ENCODE measurements at regions not wholly inside any gene's neighbourhood (a gene's known extent, or its start where the extent isn't known, plus 50 kb on each side); places are given as distances from the start of the nearest gene placed in this dataset.
"Not testable (repeated sequence)": the region's sequence is repeated elsewhere in the genome, so short reads cannot be mapped to it uniquely, and the experiment has no call there.

DNA sequence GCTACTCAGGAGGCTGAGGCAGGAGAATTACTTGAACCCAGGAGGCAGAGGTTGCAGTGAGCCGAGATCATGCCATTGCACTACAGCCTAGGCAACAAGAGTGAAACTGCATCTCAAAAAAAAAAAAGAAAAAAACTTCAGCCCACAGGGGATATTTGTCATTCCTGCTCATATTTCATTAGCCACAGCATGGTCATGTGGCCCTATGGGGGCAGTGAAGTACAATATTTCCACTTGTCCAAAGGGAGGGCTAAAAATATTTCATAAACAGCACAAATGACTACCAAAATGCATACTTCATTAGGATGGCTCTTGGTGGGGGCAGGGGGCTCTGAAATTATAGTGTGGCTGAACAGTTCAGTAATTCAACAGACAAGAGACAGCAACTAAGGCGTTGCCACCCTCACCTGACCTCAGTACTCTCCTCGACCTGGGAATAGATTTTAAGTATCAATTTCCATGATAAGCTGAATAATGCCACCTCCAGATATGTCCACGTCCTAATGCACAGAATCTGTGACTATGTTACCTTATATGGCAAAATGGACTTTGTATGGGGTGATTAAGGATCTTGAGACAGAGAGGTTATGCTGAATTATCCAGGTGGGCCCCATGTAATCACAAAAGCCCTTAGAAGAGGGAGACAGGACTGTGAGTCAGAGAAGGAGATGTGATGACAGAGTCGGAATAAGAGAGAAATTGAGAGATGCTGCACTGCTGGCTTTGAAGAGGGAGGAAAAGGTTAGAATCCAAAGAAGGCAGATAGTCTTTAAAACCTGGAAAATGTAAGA lies 158.2 kb upstream of the CRIM1 start:
- Mint-ChIP-seq H3K4me1 (no peaks in the 10 kb centered on the region), H3K36me3 (peaks cover 4% of the 10 kb centered on the region), H3K4me3 (no peak overlapping the region), H3K27me3 (no peaks in the 10 kb centered on the region), H3K27ac (no peak overlapping the region), H3K9me3 (peaks cover 10% of the 10 kb centered on the region)
- ATAC-seq (ENCODE audit: low read depth) (no peak), DNase-seq (no peak)
- POLR2A ChIA-PET, result no interaction called here

DNA sequence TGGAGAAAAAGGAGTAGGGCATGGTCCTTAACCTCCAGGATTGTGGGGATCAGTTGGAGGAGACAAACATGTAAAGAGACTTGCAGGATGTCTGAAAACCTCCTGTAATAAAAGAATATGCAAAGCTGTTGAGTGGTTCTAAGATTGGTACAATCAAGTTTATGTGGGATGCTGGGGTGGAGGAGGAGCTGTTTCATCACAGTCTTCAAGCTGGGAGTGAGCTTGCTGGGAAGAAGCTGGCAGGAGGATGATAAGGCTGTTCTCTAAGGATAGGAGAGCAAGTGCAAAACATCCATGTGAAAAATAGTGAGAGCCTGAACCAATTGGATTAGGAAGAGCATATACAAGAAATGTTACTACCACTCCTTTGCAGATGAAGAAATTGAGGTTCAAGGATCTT lies 161.9 kb upstream of the CRIM1 start:
- no peaks in the 10 kb centered on the region for H3K36me3 Mint-ChIP-seq
- POLR2A ChIA-PET, result no interaction called here
- H3K27ac Mint-ChIP-seq, result no peak overlapping the region
- no peaks in the 10 kb centered on the region for H3K9me3 Mint-ChIP-seq
- no peaks in the 10 kb centered on the region for H3K27me3 Mint-ChIP-seq
- H3K4me1 Mint-ChIP-seq, result no peaks in the 10 kb centered on the region
- no peak for DNase-seq
- no peak for ATAC-seq (ENCODE audit: low read depth)
- H3K4me3 Mint-ChIP-seq, result no peak overlapping the region

DNA sequence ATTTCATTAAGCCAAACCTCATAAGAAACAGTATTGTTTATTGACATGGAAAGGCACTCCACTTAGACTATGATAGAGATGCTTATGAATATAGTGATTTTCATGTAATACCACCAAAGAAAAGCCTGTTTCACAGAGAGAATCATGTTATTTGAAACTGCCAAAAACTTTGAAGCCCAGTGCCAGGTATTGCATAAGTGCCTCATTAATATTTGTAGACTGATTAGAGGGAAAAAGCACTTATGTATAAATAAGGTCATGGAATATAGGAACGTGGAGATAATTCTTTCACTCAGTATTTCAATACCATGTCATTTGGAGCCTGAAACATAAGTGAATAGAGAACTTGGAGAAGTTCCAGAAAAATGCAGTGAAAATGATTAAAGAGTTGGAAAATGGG lies 162.6 kb upstream of the CRIM1 start:
- no peak for DNase-seq
- POLR2A ChIA-PET, result no interaction called here
- Mint-ChIP-seq H3K4me1 (no peaks in the 10 kb centered on the region), H3K9me3 (no peaks in the 10 kb centered on the region), H3K27me3 (no peaks in the 10 kb centered on the region), H3K4me3 (no peak overlapping the region), H3K36me3 (no peaks in the 10 kb centered on the region), H3K27ac (no peak overlapping the region)
- no peak for ATAC-seq (ENCODE audit: low read depth)

DNA sequence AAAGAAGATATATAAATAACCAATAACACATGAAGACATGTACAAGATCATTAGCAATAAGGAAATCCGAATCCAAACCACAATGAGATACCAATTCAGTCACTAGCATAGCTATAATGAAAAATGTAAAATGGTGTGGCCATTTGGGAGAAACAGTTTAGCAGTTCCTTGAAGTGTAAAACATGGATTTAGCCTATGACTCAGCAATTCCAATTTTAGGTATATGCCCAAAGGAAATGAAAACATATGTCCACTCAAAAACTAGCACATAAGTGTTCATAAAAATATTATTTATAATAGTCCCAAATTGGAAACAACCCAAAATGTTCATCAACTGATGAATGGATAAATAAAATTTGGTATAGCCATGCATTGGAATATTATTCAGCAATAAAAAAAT lies 165.5 kb upstream of the CRIM1 start:
- POLR2A ChIA-PET, result no interaction called here
- Mint-ChIP-seq H3K9me3 (no peaks in the 10 kb centered on the region), H3K36me3 (no peaks in the 10 kb centered on the region), H3K27me3 (no peaks in the 10 kb centered on the region), H3K27ac (no peak overlapping the region), H3K4me1 (no peaks in the 10 kb centered on the region), H3K4me3 (no peak overlapping the region)
- DNase-seq, result no peak
- no peak for ATAC-seq (ENCODE audit: low read depth)

DNA sequence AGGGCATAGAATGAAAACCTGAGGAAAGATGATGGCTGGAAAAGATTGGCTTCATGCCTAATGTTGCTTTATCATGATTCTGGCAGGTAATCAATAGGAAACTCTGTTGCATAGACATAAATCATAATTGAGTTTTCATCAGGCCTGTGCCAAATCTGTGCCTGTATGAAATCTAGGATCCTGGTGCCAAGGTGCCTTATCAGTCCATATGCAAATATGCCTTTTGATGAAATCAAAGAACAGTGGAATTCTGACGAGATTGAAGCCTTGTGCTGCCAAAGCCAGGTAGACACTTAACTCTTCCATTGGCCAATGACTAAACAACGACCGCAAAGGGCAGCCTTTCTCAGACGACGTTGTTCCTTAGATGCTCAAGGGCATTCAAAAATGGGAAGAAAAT lies 170.0 kb upstream of the CRIM1 start:
- Mint-ChIP-seq H3K36me3 (no peaks in the 10 kb centered on the region), H3K4me3 (no peak overlapping the region), H3K9me3 (peaks cover 4% of the 10 kb centered on the region), H3K27ac (no peak overlapping the region), H3K27me3 (no peaks in the 10 kb centered on the region), H3K4me1 (no peaks in the 10 kb centered on the region)
- no peak for DNase-seq
- no peak for ATAC-seq (ENCODE audit: low read depth)
- POLR2A ChIA-PET, result no interaction called here

DNA sequence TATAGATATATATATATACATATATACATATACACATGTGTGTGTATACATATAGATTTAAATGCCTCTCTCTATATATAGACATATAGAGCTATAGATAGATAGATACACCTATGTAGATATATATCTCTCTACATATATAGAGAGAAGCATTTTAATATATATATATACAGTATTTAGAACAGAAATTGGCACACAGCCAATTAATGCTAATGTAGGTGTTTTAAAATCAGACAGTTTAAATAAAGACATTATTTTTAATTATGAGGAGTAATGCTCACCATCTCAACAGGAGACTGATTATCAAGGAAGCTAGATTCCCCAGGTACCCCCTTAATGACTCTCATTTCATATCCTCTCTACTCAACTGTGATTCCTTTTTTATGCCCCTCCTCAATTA lies 170.7 kb upstream of the CRIM1 start:
- H3K36me3 Mint-ChIP-seq, result no peaks in the 10 kb centered on the region
- no peak overlapping the region for H3K4me3 Mint-ChIP-seq
- POLR2A ChIA-PET, result no interaction called here
- no peaks in the 10 kb centered on the region for H3K27me3 Mint-ChIP-seq
- no peak overlapping the region for H3K27ac Mint-ChIP-seq
- DNase-seq, result no peak
- H3K4me1 Mint-ChIP-seq, result no peaks in the 10 kb centered on the region
- no peak for ATAC-seq (ENCODE audit: low read depth)
- peaks cover 4% of the 10 kb centered on the region for H3K9me3 Mint-ChIP-seq

DNA sequence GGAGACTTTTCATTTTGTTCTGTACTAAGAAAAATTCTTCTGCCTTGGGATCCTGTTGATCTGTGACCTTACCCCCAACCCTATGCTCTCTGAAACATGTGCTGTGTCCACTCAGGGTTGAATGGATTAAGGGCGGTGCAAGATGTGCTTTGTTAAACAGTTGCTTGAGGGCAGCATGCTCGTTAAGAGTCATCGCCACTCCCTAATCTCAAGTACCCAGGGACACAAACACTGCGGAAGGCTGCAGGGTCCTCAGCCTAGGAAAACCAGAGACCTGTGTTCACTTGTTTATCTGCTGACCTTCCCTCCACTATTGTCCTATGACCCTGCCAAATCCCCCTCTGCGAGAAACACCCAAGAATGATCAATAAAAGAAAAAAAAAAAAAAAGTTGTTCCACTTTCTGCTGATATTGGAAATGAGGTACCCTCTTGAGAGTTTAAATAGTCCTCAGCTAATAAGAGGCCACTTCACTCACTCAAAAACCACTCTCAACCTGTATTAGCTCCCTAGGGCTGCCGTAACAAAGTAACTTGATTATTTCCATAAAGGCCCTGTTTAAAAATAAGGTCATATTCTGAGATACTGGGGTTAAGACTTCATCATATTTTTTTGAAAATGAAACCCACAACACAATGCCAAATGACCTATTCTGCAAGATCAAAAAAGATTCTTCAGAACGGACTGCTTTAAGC lies 174.6 kb upstream of the CRIM1 start:
- H3K36me3 Mint-ChIP-seq; ATAC-seq (ENCODE audit: low read depth); H3K27me3 Mint-ChIP-seq; H3K4me3 Mint-ChIP-seq; H3K27ac Mint-ChIP-seq; POLR2A ChIA-PET; H3K4me1 Mint-ChIP-seq; DNase-seq; H3K9me3 Mint-ChIP-seq: not testable (repeated sequence)

DNA sequence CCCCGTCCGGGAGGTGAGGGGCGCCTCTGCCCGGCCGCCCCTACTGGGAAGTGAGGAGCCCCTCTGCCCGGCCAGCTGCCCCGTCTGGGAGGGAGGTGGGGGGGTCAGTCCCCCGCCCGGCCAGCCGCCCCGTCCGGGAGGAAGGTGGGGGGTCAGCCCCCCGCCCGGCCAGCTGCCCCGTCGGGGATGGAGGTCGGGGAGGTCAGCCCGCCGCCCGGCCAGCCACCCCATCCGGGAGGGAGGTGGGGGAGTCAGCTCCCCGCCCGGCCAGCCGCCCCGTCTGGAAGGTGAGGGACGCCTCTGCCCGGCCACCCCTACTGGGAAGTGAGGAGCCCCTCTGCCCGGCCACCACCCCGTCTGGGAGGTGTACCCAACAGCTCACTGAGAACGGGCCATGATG lies 175.3 kb upstream of the CRIM1 start:
- H3K9me3 Mint-ChIP-seq; H3K27ac Mint-ChIP-seq; DNase-seq; POLR2A ChIA-PET; H3K27me3 Mint-ChIP-seq; ATAC-seq (ENCODE audit: low read depth); H3K36me3 Mint-ChIP-seq; H3K4me3 Mint-ChIP-seq; H3K4me1 Mint-ChIP-seq: not testable (repeated sequence)

DNA sequence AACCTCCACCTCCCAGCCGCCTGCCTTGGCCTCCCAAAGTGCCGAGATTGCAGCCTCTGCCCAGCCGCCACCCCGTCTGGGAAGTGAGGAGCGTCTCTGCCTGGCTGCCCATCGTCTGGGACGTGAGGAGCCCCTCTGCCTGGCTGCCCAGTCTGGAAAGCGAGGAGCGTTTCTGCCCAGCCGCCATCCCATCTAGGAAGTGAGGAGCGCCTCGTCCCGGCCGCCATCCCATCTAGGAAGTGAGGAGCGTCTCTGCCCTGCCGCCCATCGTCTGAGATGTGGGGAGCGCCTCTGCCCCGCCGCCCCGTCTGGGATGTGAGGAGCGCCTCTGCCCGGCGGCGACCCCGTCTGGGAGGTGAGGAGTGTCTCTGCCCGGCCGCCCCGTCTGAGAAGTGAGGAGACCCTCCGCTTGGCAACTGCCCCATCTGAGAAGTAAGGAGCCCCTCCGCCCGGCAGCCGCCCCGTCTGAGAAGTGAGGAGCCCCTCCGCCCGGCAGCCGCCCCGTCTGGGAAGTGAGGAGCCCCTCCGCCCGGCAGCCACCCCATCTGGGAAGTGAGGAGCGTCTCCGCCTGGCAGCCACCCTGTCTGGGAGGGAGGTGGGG lies 175.8 kb upstream of the CRIM1 start:
- H3K4me1 Mint-ChIP-seq; POLR2A ChIA-PET; ATAC-seq (ENCODE audit: low read depth); H3K9me3 Mint-ChIP-seq; H3K4me3 Mint-ChIP-seq; H3K27me3 Mint-ChIP-seq; H3K27ac Mint-ChIP-seq; DNase-seq; H3K36me3 Mint-ChIP-seq: not testable (repeated sequence)

DNA sequence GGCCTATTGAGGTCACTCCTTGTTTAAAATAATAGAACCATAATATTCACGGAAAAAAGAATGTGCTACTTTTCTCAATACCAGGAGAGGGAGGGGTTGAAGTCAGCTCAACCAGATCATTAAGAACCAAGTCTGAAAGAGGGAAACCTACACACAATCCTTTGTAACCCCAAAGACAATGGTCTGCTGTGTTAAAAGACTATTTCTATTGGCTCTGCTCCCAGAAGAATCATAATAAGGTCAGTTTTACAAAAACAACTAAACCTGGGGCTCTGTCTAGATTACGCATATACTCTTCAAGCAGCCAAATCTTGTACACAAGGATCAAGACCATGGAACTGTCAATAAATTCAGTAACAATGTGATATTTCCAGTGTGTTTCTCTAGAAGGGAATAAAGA lies 177.2 kb upstream of the CRIM1 start:
- Mint-ChIP-seq H3K9me3 (peaks cover 4% of the 10 kb centered on the region), H3K27me3 (peaks cover under 1% of the 10 kb centered on the region), H3K4me3 (no peak overlapping the region), H3K36me3 (no peaks in the 10 kb centered on the region), H3K27ac (no peak overlapping the region), H3K4me1 (no peaks in the 10 kb centered on the region)
- DNase-seq (no peak), ATAC-seq (ENCODE audit: low read depth) (no peak)
- POLR2A ChIA-PET, result no interaction called here

DNA sequence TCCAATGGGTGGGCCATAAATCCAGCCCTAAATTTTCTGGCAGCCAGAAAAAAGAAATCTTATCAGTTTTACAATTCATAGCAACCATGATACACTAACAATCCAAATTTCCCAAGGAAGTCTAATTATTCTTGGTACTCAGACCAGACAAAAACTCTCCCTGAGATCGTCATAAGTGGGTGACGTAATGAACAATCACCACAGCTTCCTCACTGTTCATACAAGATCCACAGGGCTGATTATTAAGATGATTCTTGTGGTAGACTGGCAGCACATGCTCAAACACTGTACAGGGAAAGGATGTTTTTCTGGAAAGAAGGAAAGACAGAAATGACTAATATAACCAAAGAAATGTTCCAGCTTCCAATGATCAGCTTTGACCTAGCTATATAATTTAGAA lies 178.3 kb upstream of the CRIM1 start:
- Mint-ChIP-seq H3K27me3 (peaks cover 2% of the 10 kb centered on the region), H3K27ac (no peak overlapping the region), H3K4me1 (no peaks in the 10 kb centered on the region), H3K9me3 (peaks cover 4% of the 10 kb centered on the region), H3K36me3 (no peaks in the 10 kb centered on the region), H3K4me3 (no peak overlapping the region)
- DNase-seq (no peak), ATAC-seq (ENCODE audit: low read depth) (no peak)
- POLR2A ChIA-PET, result no interaction called here

DNA sequence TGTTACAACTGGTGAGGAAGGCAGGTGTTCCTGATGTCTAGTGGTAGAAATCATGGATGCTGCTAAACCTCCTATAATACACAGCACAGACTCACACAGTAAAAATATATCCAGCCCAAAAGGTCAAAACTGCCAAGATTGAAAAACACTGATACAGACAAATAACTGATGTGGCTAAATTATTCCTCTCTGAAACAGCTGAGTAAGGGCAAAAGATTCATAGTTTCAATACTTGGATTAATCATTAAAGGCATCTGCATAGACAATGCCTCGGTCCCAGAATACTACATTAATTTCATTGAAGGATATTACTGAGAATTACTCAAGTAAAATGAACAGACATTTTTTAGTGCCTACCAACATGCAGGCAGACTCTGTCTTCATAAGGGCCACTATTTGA lies 180.7 kb upstream of the CRIM1 start:
- ATAC-seq (ENCODE audit: low read depth) (no peak), DNase-seq (no peak)
- Mint-ChIP-seq H3K36me3 (no peaks in the 10 kb centered on the region), H3K4me3 (no peak overlapping the region), H3K27me3 (peaks cover 2% of the 10 kb centered on the region), H3K9me3 (no peaks in the 10 kb centered on the region), H3K27ac (no peak overlapping the region), H3K4me1 (no peaks in the 10 kb centered on the region)
- POLR2A ChIA-PET, result no interaction called here

DNA sequence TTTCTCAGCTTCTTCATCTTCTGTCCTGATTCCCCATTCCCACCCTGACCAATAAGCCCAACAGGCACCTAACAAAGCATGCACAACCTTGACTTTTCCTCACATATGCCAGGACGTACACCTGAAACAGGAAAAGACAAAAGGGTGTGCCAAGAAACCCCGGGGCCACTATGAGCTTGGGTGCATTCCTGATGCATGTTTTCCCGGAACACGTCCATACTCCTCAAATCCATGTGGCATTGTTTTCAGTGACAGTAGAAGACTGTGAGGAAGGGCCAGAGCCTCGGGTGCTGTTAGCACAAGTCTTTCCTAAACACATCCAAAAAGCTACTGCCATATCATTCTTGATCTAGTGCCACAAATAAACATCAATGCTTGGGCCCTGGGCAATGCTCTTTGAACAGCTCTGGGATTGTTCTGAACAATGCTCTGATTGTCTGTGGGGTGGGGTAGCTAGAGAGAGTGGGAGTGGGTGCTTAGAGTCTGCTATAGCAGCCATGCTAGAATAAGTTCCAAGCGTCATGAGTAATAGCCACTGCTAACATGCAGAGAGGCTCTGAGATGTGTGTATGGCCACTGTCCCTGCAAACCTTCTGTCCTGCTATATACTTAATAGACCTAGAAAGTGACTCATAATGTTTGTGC lies 181.7 kb upstream of the CRIM1 start:
- DNase-seq (no peak), ATAC-seq (ENCODE audit: low read depth) (no peak)
- Mint-ChIP-seq H3K36me3 (no peaks in the 10 kb centered on the region), H3K4me3 (no peak overlapping the region), H3K27me3 (peaks cover 2% of the 10 kb centered on the region), H3K27ac (no peak overlapping the region), H3K9me3 (no peaks in the 10 kb centered on the region), H3K4me1 (no peaks in the 10 kb centered on the region)
- POLR2A ChIA-PET, result no interaction called here

DNA sequence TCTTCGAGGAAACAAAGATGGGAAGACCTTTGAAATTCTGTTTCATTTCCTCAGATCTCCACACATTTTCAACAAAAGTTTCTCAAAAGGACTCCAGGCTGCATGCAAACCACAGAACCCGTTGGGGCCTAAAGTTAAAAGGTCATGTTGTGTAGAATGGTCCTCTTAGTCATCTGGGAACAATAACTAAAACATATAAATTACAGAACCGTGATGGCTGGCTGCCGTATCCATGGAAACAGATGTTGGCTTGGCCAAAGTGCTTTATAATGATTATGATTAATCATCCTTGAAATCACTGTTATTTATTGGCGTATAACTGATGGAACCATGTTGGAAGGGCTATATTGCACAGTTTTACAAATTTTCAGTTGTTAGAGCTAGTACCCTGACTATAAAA lies 182.8 kb upstream of the CRIM1 start:
- Mint-ChIP-seq H3K9me3 (no peaks in the 10 kb centered on the region), H3K4me1 (no peaks in the 10 kb centered on the region), H3K27ac (no peak overlapping the region), H3K4me3 (no peak overlapping the region), H3K27me3 (peaks cover 2% of the 10 kb centered on the region), H3K36me3 (no peaks in the 10 kb centered on the region)
- no peak for DNase-seq
- POLR2A ChIA-PET, result no interaction called here
- ATAC-seq (ENCODE audit: low read depth), result no peak

Data from activated naive CD8-positive, alpha-beta T cell treated with anti-CD3 and anti-CD28 coated beads, Interleukin-2, amount 10 ng/mL, durations not matched to agents 7 days and 5 days (primary cell).